A673 (cell line): ENCODE measurements at regions not wholly inside any gene's neighbourhood (a gene's known extent, or its start where the extent isn't known, plus 50 kb on each side); places are given as distances from the start of the nearest gene placed in this dataset.

Source experiments
- BruUV-seq: library from RNA; stranded (reverse); fragments of 400-500 nt; replicated peaks from 2 replicates; lab custom pipeline; 2021; lab: Mats Ljungman, UMichigan
- CTCF ChIA-PET: fragments of 300-600 bp; sonication (Branson Sonifier 250); formaldehyde crosslinking; loops from one replicate; lab custom pipeline; 2022; ENCODE audit warnings: antibody characterized with exemption; lab: Charles Lee
- POLR2A ChIA-PET: fragments of 300-600 bp; sonication (Branson Sonifier 250); formaldehyde crosslinking; loops from one replicate; lab custom pipeline; 2022; ENCODE audit warnings: antibody characterized with exemption; ENCODE audit not compliant: low non-redundant PET; lab: Charles Lee
- DNase-seq: peaks from one replicate; pipeline ENCODE4 v3.0.0-alpha.2; 2015; ENCODE audit warnings: low spot score
- H3K27ac ChIP-seq: fragments of 200-600 bp; sonication (generic); 2 replicates; pipeline ENCODE4 v1.5.1; 2016; ENCODE audit warnings: mixed run types, low read depth, mild to moderate bottlenecking, mixed read lengths, antibody characterized with exemption, low read length; ENCODE audit not compliant: poor library complexity, severe bottlenecking
- H3K27me3 ChIP-seq: fragments of 200-600 bp; sonication (generic); replicated peaks from 2 replicates; pipeline ENCODE4 v1.6.1; 2017; ENCODE audit warnings: mixed run types, low read depth, mild to moderate bottlenecking, mixed read lengths, antibody characterized with exemption, low read length; ENCODE audit not compliant: insufficient read depth, poor library complexity
- H3K36me3 ChIP-seq: fragments of 200-600 bp; sonication (generic); 2 replicates; pipeline ENCODE4 v1.6.1; 2016; ENCODE audit warnings: mixed run types, mild to moderate bottlenecking, mixed read lengths, antibody characterized with exemption, low read length; ENCODE audit not compliant: insufficient read depth, poor library complexity, severe bottlenecking
- H3K4me1 ChIP-seq: fragments of 200-600 bp; sonication (generic); 2 replicates; pipeline ENCODE4 v1.6.1; 2017; ENCODE audit warnings: mixed run types, mild to moderate bottlenecking, mixed read lengths, antibody characterized with exemption, low read length; ENCODE audit not compliant: insufficient read depth, poor library complexity, severe bottlenecking
- H3K4me3 ChIP-seq: fragments of 200-600 bp; sonication (generic); 2 replicates; pipeline ENCODE4 v1.5.1; 2016; ENCODE audit warnings: low read depth, mixed run types, mild to moderate bottlenecking, mixed read lengths, low read length; ENCODE audit not compliant: poor library complexity, severe bottlenecking
- H3K9me3 ChIP-seq: fragments of 200-600 bp; sonication (generic); 2 replicates; pipeline ENCODE4 v1.6.1; 2016; ENCODE audit warnings: mixed run types, low read depth, mild to moderate bottlenecking, mixed read lengths, antibody characterized with exemption, low read length; ENCODE audit not compliant: poor library complexity, severe bottlenecking
- EZH2 ChIP-seq: fragments of 200-600 bp; sonication (generic); IDR thresholded peaks from 2 replicates; pipeline ENCODE4 v1.6.1; 2017; ENCODE audit warnings: borderline replicate concordance, low read depth, mild to moderate bottlenecking, mixed read lengths, antibody characterized with exemption, low read length; ENCODE audit not compliant: poor library complexity, severe bottlenecking
- intact Hi-C: fragments of 100-400 bp; cut with micrococcal nuclease; formaldehyde crosslinking; loops from one replicate; pipeline ENCODE4 v1.10.0; 2022; ENCODE audit not compliant: unreplicated experiment
- TF ChIP-seq, protein P1 (sequence below): fragments of 300-800, 200-600 bp; sonication (generic); conservative IDR thresholded peaks from 2 replicates; pipeline ENCODE4 v1.5.1; 2017; ENCODE audit warnings: low read depth, mild to moderate bottlenecking, antibody characterized with exemption, low read length, moderate library complexity, mixed read lengths

DNA sequence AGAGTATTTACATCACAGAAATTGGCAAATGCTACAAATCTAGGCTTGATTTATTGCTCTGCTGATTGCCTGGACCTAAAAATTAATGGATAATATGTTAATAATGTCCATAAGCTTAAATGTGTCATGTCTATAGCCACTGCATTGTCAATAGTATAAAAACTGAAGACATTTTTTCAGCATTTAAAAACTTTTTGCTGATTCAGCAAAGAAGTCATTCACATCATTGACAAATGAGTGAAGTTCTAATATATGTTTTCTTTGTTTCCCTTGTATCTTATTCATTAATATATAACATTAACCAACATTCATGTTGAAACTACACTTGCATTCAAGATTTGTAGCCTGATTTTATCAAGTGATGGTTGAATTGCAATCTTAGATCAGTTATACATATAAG lies 214.7 kb upstream of the XYLT1 start:
- BruUV-seq, result no TSS peak
- Histone ChIP-seq H3K9me3 (no peaks in the 10 kb centered on the region), H3K27me3 (no peaks in the 10 kb centered on the region), H3K4me3 (no peak overlapping the region), H3K27ac (no peak overlapping the region), H3K4me1 (no peaks in the 10 kb centered on the region), H3K36me3 (no peaks in the 10 kb centered on the region)
- CTCF ChIA-PET, result no interaction called here
- TF ChIP-seq, protein P1, sequence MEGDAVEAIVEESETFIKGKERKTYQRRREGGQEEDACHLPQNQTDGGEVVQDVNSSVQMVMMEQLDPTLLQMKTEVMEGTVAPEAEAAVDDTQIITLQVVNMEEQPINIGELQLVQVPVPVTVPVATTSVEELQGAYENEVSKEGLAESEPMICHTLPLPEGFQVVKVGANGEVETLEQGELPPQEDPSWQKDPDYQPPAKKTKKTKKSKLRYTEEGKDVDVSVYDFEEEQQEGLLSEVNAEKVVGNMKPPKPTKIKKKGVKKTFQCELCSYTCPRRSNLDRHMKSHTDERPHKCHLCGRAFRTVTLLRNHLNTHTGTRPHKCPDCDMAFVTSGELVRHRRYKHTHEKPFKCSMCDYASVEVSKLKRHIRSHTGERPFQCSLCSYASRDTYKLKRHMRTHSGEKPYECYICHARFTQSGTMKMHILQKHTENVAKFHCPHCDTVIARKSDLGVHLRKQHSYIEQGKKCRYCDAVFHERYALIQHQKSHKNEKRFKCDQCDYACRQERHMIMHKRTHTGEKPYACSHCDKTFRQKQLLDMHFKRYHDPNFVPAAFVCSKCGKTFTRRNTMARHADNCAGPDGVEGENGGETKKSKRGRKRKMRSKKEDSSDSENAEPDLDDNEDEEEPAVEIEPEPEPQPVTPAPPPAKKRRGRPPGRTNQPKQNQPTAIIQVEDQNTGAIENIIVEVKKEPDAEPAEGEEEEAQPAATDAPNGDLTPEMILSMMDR, result no peak
- no peak for TF ChIP-seq EZH2
- intact Hi-C loops, result no loop called here
- no peak for DNase-seq
- POLR2A ChIA-PET, result no interaction called here

DNA sequence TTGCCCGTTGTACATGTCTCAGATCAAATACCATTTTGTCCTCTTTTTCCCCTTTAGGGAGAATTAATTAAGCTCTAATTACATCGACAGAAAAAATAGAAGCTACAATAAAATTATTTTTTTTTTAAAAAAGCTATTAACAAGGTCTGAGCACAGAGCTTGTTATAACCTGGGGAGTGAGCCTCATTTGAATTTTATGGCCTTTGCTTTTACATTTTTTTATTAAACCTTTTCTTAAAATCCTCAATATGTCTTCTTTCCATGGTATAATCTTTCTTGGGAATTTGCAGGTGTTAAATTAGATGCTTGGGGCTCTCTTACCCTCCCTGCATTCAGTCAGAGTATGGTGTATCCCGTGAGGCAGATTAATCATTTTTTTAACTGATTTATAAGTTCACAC lies 212.5 kb upstream of the XYLT1 start:
- ChIA-PET POLR2A (no interaction called here), CTCF (no interaction called here)
- BruUV-seq, result no TSS peak
- no peaks in the 10 kb centered on the region for H3K27me3 ChIP-seq
- no peak for DNase-seq
- intact Hi-C loops, result no loop called here
- no peaks in the 10 kb centered on the region for H3K4me1 ChIP-seq
- H3K9me3 ChIP-seq, result peaks cover 4% of the 10 kb centered on the region
- H3K27ac ChIP-seq, result no peak overlapping the region
- TF ChIP-seq, protein P1, result no peak
- TF ChIP-seq EZH2, result no peak
- no peaks in the 10 kb centered on the region for H3K36me3 ChIP-seq
- no peak overlapping the region for H3K4me3 ChIP-seq

- H3K9me3 ChIP-seq, result peaks cover 4% of the 10 kb centered on the region
- H3K36me3 ChIP-seq, result no peaks in the 10 kb centered on the region
- no peaks in the 10 kb centered on the region for H3K4me1 ChIP-seq
- no peak for TF ChIP-seq EZH2
- TF ChIP-seq, protein P1, result no peak
- ChIA-PET POLR2A (no interaction called here), CTCF (no interaction called here)
- intact Hi-C loops, result no loop called here
- no peak for DNase-seq
- no peak overlapping the region for H3K27ac ChIP-seq
- H3K27me3 ChIP-seq, result no peaks in the 10 kb centered on the region
- no TSS peak for BruUV-seq
- no peak overlapping the region for H3K4me3 ChIP-seq
These were observed 205.4 kb upstream of the XYLT1 start for GRCh38 chr16:17676171-17676570.

DNA sequence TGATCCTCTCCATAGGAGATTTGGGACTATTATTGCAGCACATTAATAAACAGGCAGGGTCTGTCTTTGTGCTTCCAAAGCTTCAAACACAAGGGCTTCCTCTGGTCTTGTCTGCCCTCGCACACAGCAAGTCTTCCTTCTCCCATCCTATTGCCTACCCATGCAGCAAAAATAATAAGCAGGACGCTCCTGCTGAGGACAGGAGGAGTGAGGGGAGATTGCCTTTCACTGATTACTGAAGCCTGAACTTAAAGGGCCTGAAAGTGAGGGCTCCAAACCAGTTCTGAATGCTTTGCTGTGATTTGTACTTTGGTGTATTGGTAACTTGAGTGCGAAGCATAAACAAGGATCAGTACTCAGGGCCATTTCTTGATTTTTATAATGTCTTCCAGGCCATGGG lies 197.6 kb upstream of the XYLT1 start:
- H3K36me3 ChIP-seq, result no peaks in the 10 kb centered on the region
- no peaks in the 10 kb centered on the region for H3K27me3 ChIP-seq
- no TSS peak for BruUV-seq
- ChIA-PET CTCF (no interaction called here), POLR2A (no interaction called here)
- no peak for TF ChIP-seq EZH2
- TF ChIP-seq, protein P1, result no peak
- H3K4me3 ChIP-seq, result no peak overlapping the region
- no peak for DNase-seq
- H3K9me3 ChIP-seq, result no peaks in the 10 kb centered on the region
- H3K4me1 ChIP-seq, result no peaks in the 10 kb centered on the region
- no peak overlapping the region for H3K27ac ChIP-seq
- intact Hi-C loops, result no loop called here
